DOHH2 (cell line): ENCODE measurements at regions not wholly inside any gene's neighbourhood (a gene's known extent, or its start where the extent isn't known, plus 50 kb on each side); places are given as distances from the start of the nearest gene placed in this dataset.

Experiments used
- H3F3A ChIP-seq: fragments of 200-600 bp; sonication (generic), shearing (Covaris generic); 2 replicates; pipeline ENCODE4 v1.6.0; 2016; ENCODE audit warnings: antibody characterized with exemption, mild to moderate bottlenecking; ENCODE audit not compliant: control insufficient read depth, insufficient read depth
- H3K27ac ChIP-seq: fragments of 200-600 bp; sonication (generic); 2 replicates; pipeline ENCODE4 v1.5.1; 2014; ENCODE audit warnings: low read depth, mild to moderate bottlenecking, low read length, moderate library complexity
- H3K27me3 ChIP-seq: fragments of 200-600 bp; sonication (generic); 2 replicates; pipeline ENCODE4 v1.6.1; 2014; ENCODE audit warnings: mild to moderate bottlenecking, low read length, mixed read lengths; ENCODE audit not compliant: control insufficient read depth
- H3K36me3 ChIP-seq: fragments of 200-600 bp; sonication (generic); 2 replicates; pipeline ENCODE4 v1.6.1; 2014; ENCODE audit warnings: mild to moderate bottlenecking, low read length, moderate library complexity, mixed read lengths; ENCODE audit not compliant: control insufficient read depth
- H3K4me1 ChIP-seq: fragments of 200-600 bp; sonication (generic); 2 replicates; pipeline ENCODE4 v1.6.1; 2014; ENCODE audit warnings: mild to moderate bottlenecking, low read length, mixed read lengths; ENCODE audit not compliant: control insufficient read depth
- H3K4me2 ChIP-seq: fragments of 200-600 bp; sonication (generic); 2 replicates; pipeline ENCODE4 v1.6.0; 2014; ENCODE audit warnings: mild to moderate bottlenecking, low read length, moderate library complexity
- H3K4me3 ChIP-seq: fragments of 200-600 bp; sonication (generic); 2 replicates; pipeline ENCODE4 v1.5.1; 2014; ENCODE audit warnings: mild to moderate bottlenecking, low read length, mixed read lengths
- H3K79me2 ChIP-seq: fragments of 200-600 bp; sonication (generic); 2 replicates; pipeline ENCODE4 v1.6.1; 2014; ENCODE audit warnings: mild to moderate bottlenecking, low read length, mixed read lengths; ENCODE audit not compliant: control insufficient read depth
- H3K9me2 ChIP-seq: fragments of 200-600 bp; sonication (generic); replicated peaks from 2 replicates; pipeline ENCODE4 v1.6.1; 2014; ENCODE audit warnings: mild to moderate bottlenecking, low read length, mixed read lengths; ENCODE audit not compliant: control insufficient read depth
- H3K9me3 ChIP-seq: fragments of 200-600 bp; sonication (generic); 2 replicates; pipeline ENCODE4 v1.6.1; 2014; ENCODE audit warnings: antibody characterized with exemption, low read length, mixed read lengths; ENCODE audit not compliant: control insufficient read depth, insufficient read depth
- H4K20me1 ChIP-seq: fragments of 200-600 bp; sonication (generic); 2 replicates; pipeline ENCODE4 v1.6.0; 2014; ENCODE audit warnings: low read depth, mild to moderate bottlenecking, antibody characterized with exemption, low read length, moderate library complexity; ENCODE audit not compliant: control insufficient read depth, insufficient read depth
- CTCF ChIP-seq: fragments of 200-600 bp; sonication (generic); IDR thresholded peaks from one replicate; pipeline ENCODE4 v1.5.1; 2014; ENCODE audit warnings: antibody characterized with exemption, mild to moderate bottlenecking, low read depth, low read length; ENCODE audit not compliant: poor library complexity, severe bottlenecking
- EZH2phosphoT487 ChIP-seq: fragments of 200-600 bp; sonication (generic); IDR thresholded peaks from 2 replicates; pipeline ENCODE4 v1.6.1; 2017; ENCODE audit warnings: borderline replicate concordance, mild to moderate bottlenecking, antibody characterized with exemption, low read length, moderate library complexity, mixed read lengths

- no peak for TF ChIP-seq EZH2phosphoT487
- no peak for TF ChIP-seq CTCF
- Histone ChIP-seq H3K36me3 (no peaks in the 10 kb centered on the region), H4K20me1 (no peaks in the 10 kb centered on the region), H3K4me1 (no peaks in the 10 kb centered on the region), H3K27ac (no peak overlapping the region), H3K79me2 (no peaks in the 10 kb centered on the region), H3F3A (no peaks in the 10 kb centered on the region), H3K9me2 (no peaks in the 10 kb centered on the region), H3K9me3 (no peaks in the 10 kb centered on the region), H3K27me3 (peaks cover 7% of the 10 kb centered on the region), H3K4me2 (no peak overlapping the region), H3K4me3 (no peak overlapping the region)
Measured at GRCh38 chr5:159833088-159833487, 83.2 kb upstream of the ADRA1B start.

- Histone ChIP-seq H3K9me3 (no peaks in the 10 kb centered on the region), H3K36me3 (no peaks in the 10 kb centered on the region), H3K4me2 (no peak overlapping the region), H3K4me1 (no peaks in the 10 kb centered on the region), H3K27me3 (peaks cover 7% of the 10 kb centered on the region), H3K27ac (no peak overlapping the region), H3K9me2 (no peaks in the 10 kb centered on the region), H3K79me2 (no peaks in the 10 kb centered on the region), H3K4me3 (no peak overlapping the region), H4K20me1 (no peaks in the 10 kb centered on the region), H3F3A (no peaks in the 10 kb centered on the region)
- TF ChIP-seq EZH2phosphoT487 (no peak), CTCF (no peak)
Measured at GRCh38 chr5:159833846-159834245, 82.4 kb upstream of the ADRA1B start.

GRCh38 chr5:159835548-159835947 lies 80.7 kb upstream of the ADRA1B start:
- H3K79me2 ChIP-seq = no peaks in the 10 kb centered on the region
- H3K9me2 ChIP-seq = no peaks in the 10 kb centered on the region
- H3K4me2 ChIP-seq = no peak overlapping the region
- H3K9me3 ChIP-seq = no peaks in the 10 kb centered on the region
- H3K4me3 ChIP-seq = no peak overlapping the region
- no peaks in the 10 kb centered on the region for H4K20me1 ChIP-seq
- no peaks in the 10 kb centered on the region for H3K4me1 ChIP-seq
- H3K27me3 ChIP-seq = peaks cover 5% of the 10 kb centered on the region
- no peaks in the 10 kb centered on the region for H3K36me3 ChIP-seq
- no peak overlapping the region for H3K27ac ChIP-seq
- TF ChIP-seq CTCF (no peak), EZH2phosphoT487 (no peak)
- H3F3A ChIP-seq = no peaks in the 10 kb centered on the region

GRCh38 chr5:159836691-159837090 lies 79.6 kb upstream of the ADRA1B start:
- TF ChIP-seq CTCF (no peak), EZH2phosphoT487 (no peak)
- H3K4me1 ChIP-seq = no peaks in the 10 kb centered on the region
- H3K27me3 ChIP-seq = peaks cover 10% of the 10 kb centered on the region
- no peak overlapping the region for H3K4me3 ChIP-seq
- no peaks in the 10 kb centered on the region for H4K20me1 ChIP-seq
- H3K27ac ChIP-seq = no peak overlapping the region
- H3K9me2 ChIP-seq = no peaks in the 10 kb centered on the region
- no peak overlapping the region for H3K4me2 ChIP-seq
- no peaks in the 10 kb centered on the region for H3F3A ChIP-seq
- H3K79me2 ChIP-seq = no peaks in the 10 kb centered on the region
- H3K9me3 ChIP-seq = no peaks in the 10 kb centered on the region
- no peaks in the 10 kb centered on the region for H3K36me3 ChIP-seq
